Sigmoid colon (tissue), 4 donors: ENCODE measurements at regions not wholly inside any gene's neighbourhood (a gene's known extent, or its start where the extent isn't known, plus 50 kb on each side); places are given as distances from the start of the nearest gene placed in this dataset.

Source experiments
- CTCF ChIP-seq, 4 experiments: fragments of 450-650 bp in 3 of 4; fragments of 200-600 bp in 1 of 4; IDR thresholded peaks; one replicate each; pipeline ENCODE4 v1.5.1; 2016 to 2019; ENCODE audit warnings: antibody characterized with exemption in 4 of 4, mild to moderate bottlenecking in 3 of 4, moderate library complexity in 2 of 4
- EP300 ChIP-seq, 4 donors: sonication (generic); formaldehyde crosslinking; IDR thresholded peaks; one replicate each; pipeline ENCODE4 v1.6.1; 2017; ENCODE audit warnings: antibody characterized with exemption in 4 of 4

GRCh38 chr12:97639702-97640101, 177.1 kb downstream of the RMST start:
- TF ChIP-seq CTCF (IDR thresholded peaks at IDR 0.05) = no peak
- no peak for TF ChIP-seq EP300 (IDR thresholded peaks at IDR 0.05)
